HCT116 (cell line): ENCODE measurements at regions not wholly inside any gene's neighbourhood (a gene's known extent, or its start where the extent isn't known, plus 50 kb on each side); places are given as distances from the start of the nearest gene placed in this dataset.

Source experiments
- ATAC-seq: fragments of 200-7000 bp; cut with Tn5 transposase; 2 replicates; pipeline ENCODE4 v1.9.1; 2020; ENCODE audit warnings: mild to moderate bottlenecking, moderate library complexity
- BruUV-seq: library from RNA; stranded (reverse); fragments of 400-500 nt; replicated peaks from 2 replicates; lab custom pipeline; 2021; lab: Mats Ljungman, UMichigan
- CTCF ChIA-PET: fragments of 300-600 bp; sonication (Branson Sonifier 250); formaldehyde crosslinking; loops from one replicate; lab custom pipeline; 2021; ENCODE audit warnings: antibody characterized with exemption; lab: Charles Lee
- POLR2A ChIA-PET: fragments of 300-600, 350-600 bp; sonication (Branson Sonifier 250); formaldehyde crosslinking; loops from one replicate; lab custom pipeline; 2021; ENCODE audit warnings: antibody characterized with exemption; lab: Charles Lee
- RAD21 ChIA-PET, 2 experiments: fragments of 300-600 bp; sonication (Branson Sonifier 250); formaldehyde crosslinking; loops; one replicate each; lab custom pipeline; 2023; ENCODE audit warnings: low total read pairs in 2 of 2; ENCODE audit not compliant: uncharacterized antibody in 2 of 2, unreplicated experiment in 2 of 2, low non-redundant PET in 1 of 2; lab: Charles Lee
- DNase-seq: peaks from one replicate; pipeline ENCODE4 v3.0.0-alpha.2; 2010; ENCODE audit warnings: low read depth, low spot score
- H2AFZ ChIP-seq: fragments of 200-600 bp; shearing (Covaris generic), sonication (generic); 2 replicates; pipeline ENCODE4 v1.6.1; 2017; ENCODE audit warnings: low read depth, mixed run types, mixed read lengths, antibody characterized with exemption, low read length; ENCODE audit not compliant: poor library complexity, severe bottlenecking
- H3K27ac ChIP-seq: 2 replicates; pipeline ENCODE4 v1.5.1; 2012; ENCODE audit warnings: low read depth, low read length
- H3K27me3 ChIP-seq: fragments of 200-600 bp; sonication (generic); 2 replicates; pipeline ENCODE4 v1.6.1; 2016; ENCODE audit warnings: mixed run types, low read length, mixed read lengths; ENCODE audit not compliant: insufficient read depth
- H3K36me3 ChIP-seq, 2 experiments: fragments of 200-500 bp in 1 of 2; fragments of 200-600 bp in 1 of 2; sonication (Bioruptor generic) in 1 of 2; sonication (generic) in 1 of 2; 2 replicates each; pipeline versions ENCODE4 v1.5.1 to v1.6.1; 2014 to 2016; ENCODE audit warnings: low read length in 2 of 2, inconsistent platforms in 1 of 2, mixed read lengths in 1 of 2, mixed run types in 1 of 2; ENCODE audit not compliant: insufficient read depth in 2 of 2, control insufficient read depth in 1 of 2
- H3K4me1 ChIP-seq, 2 experiments: fragments of 200-600 bp in 1 of 2; sonication (generic) in 1 of 2; 2 replicates each; pipeline versions ENCODE4 v1.5.1 to v1.6.1; 2012 to 2017; ENCODE audit warnings: low read length in 2 of 2, inconsistent platforms in 1 of 2, mild to moderate bottlenecking in 1 of 2, mixed read lengths in 1 of 2, mixed run types in 1 of 2, moderate library complexity in 1 of 2; ENCODE audit not compliant: insufficient read depth in 2 of 2, control insufficient read depth in 1 of 2
- H3K4me2 ChIP-seq: fragments of 200-600 bp; sonication (generic); 2 replicates; pipeline ENCODE4 v1.6.1; 2017; ENCODE audit warnings: mixed run types, low read length, mixed read lengths
- H3K4me3 ChIP-seq, 2 experiments: fragments of 200-600 bp in 1 of 2; sonication (generic) in 1 of 2; replicated peaks in 1 of 2; 2 replicates each; pipeline ENCODE4 v1.5.1; 2011 to 2016; ENCODE audit warnings: low read length in 2 of 2, control low read depth in 1 of 2, low read depth in 1 of 2, mild to moderate bottlenecking in 1 of 2, mixed read lengths in 1 of 2, mixed run types in 1 of 2
- H3K79me2 ChIP-seq: fragments of 200-600 bp; sonication (generic); 2 replicates; pipeline ENCODE4 v1.6.1; 2017; ENCODE audit warnings: mild to moderate bottlenecking, mixed run types, low read length, moderate library complexity, mixed read lengths; ENCODE audit not compliant: insufficient read depth
- H3K9ac ChIP-seq: fragments of 200-600 bp; sonication (generic); 2 replicates; pipeline ENCODE4 v1.6.1; 2016; ENCODE audit warnings: low read length, mixed read lengths
- H3K9me2 ChIP-seq: fragments of 200-600 bp; sonication (generic), shearing (Covaris generic); 2 replicates; pipeline ENCODE4 v1.6.1; 2017; ENCODE audit warnings: mixed run types, mild to moderate bottlenecking, moderate library complexity; ENCODE audit not compliant: insufficient read depth
- H3K9me3 ChIP-seq, 2 experiments: fragments of 200-500 bp in 1 of 2; fragments of 200-600 bp in 1 of 2; sonication (Bioruptor generic) in 1 of 2; sonication (generic) in 1 of 2; 2 replicates each; pipeline ENCODE4 v1.6.1; 2014 to 2017; ENCODE audit warnings: low read length in 2 of 2, mixed read lengths in 2 of 2, inconsistent platforms in 1 of 2, low read depth in 1 of 2, mild to moderate bottlenecking in 1 of 2, mixed run types in 1 of 2, moderate library complexity in 1 of 2; ENCODE audit not compliant: control insufficient read depth in 1 of 2, insufficient read depth in 1 of 2
- H4K20me1 ChIP-seq: fragments of 200-600 bp; sonication (generic), shearing (Covaris generic); 2 replicates; pipeline ENCODE4 v1.6.1; 2017; ENCODE audit warnings: mixed run types, mild to moderate bottlenecking, moderate library complexity; ENCODE audit not compliant: insufficient read depth
- CEBPB ChIP-seq: IDR thresholded peaks from 2 replicates; pipeline ENCODE4 v1.6.1; 2012; ENCODE audit warnings: low read depth
- EGR1 ChIP-seq: IDR thresholded peaks from 2 replicates; pipeline ENCODE4 v1.6.1; 2012; ENCODE audit warnings: low read depth
- RAD21 ChIP-seq: IDR thresholded peaks from 2 replicates; pipeline ENCODE4 v1.6.1; 2012; ENCODE audit warnings: low read depth, mild to moderate bottlenecking
- ZFX ChIP-seq: fragments of 450-650 bp; IDR thresholded peaks from 2 replicates; pipeline ENCODE4 v1.6.1; 2017
- intact Hi-C: fragments of 100-400 bp; cut with micrococcal nuclease; formaldehyde crosslinking; loops from 2 replicates; pipeline ENCODE4 v1.10.0; 2022
- TF ChIP-seq, protein P1 (sequence below): IDR thresholded peaks from 2 replicates; pipeline ENCODE4 v1.6.1; 2011; ENCODE audit warnings: mild to moderate bottlenecking, low read length, moderate library complexity; ENCODE audit not compliant: insufficient replicate concordance; ENCODE audit errors: extremely low read depth
- TF ChIP-seq, protein P2 (sequence below): IDR thresholded peaks from 2 replicates; pipeline ENCODE4 v1.6.1; 2012
- TF ChIP-seq, protein P3 (sequence below): IDR thresholded peaks from 2 replicates; pipeline ENCODE4 v1.6.1; 2012

DNA sequence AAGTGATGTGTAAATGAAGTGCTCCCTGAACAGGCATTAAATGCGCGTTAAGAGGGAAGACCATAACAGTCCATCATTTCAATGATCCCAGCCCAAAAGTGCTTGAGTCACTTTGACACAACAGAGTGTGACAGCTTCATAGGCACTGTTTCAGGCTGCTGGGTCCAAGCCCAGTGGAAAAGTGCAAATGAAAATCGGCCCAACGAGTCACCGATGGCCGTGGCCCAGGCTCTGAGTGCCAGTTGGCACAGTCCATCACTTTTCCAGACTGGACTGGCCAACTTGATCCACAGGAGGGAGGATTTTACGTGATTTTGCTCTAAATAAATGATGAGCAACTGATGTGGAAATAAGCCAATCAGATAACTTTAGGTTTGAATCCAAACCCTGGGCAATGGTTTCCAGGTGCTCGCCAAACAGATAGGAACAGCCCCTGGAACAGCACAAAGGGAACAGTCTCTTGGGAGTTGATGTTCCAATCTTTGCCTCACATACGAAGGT is 114.0 kb downstream of the SP3 start (continued):
- no peak for TF ChIP-seq ZFX
- TF ChIP-seq, protein P1, sequence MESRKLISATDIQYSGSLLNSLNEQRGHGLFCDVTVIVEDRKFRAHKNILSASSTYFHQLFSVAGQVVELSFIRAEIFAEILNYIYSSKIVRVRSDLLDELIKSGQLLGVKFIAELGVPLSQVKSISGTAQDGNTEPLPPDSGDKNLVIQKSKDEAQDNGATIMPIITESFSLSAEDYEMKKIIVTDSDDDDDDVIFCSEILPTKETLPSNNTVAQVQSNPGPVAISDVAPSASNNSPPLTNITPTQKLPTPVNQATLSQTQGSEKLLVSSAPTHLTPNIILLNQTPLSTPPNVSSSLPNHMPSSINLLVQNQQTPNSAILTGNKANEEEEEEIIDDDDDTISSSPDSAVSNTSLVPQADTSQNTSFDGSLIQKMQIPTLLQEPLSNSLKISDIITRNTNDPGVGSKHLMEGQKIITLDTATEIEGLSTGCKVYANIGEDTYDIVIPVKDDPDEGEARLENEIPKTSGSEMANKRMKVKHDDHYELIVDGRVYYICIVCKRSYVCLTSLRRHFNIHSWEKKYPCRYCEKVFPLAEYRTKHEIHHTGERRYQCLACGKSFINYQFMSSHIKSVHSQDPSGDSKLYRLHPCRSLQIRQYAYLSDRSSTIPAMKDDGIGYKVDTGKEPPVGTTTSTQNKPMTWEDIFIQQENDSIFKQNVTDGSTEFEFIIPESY, result no peak

DNA sequence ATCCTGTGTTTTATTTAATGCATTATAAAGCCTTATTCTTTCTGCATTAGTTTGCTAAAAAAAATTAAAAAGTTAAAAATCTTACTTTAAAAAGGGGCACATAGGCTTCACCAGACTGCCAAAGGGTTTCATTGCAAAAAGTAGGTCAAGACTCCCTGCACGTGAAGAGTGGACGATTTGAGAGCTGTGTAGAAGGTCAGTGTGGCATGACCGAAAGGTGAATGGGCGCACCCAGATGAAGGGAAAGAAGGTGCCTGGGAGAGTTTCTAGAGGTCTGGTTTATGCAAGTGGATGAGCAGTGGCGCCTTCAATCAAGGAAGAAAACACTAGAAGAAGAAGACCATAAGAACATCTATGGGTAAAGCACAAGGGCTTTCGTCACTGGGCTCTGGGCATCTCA is 111.0 kb downstream of the SP3 start:
- Histone ChIP-seq H3K9ac (no peak overlapping the region), H3K4me3 (no peak overlapping the region), H3K36me3 (no peaks in the 10 kb centered on the region), H3K9me3 (no peaks in the 10 kb centered on the region), H2AFZ (no peak overlapping the region), H4K20me1 (no peaks in the 10 kb centered on the region), H3K27ac (no peak overlapping the region), H3K4me2 (no peak overlapping the region), H3K79me2 (no peaks in the 10 kb centered on the region), H3K9me2 (no peaks in the 10 kb centered on the region), H3K4me1 (0 out of 4 replicates have a peak, but pooled peaks cover 2 to 5% of the 10 kb centered on the region in 2 experiments), H3K27me3 (no peaks in the 10 kb centered on the region)
- POLR2A ChIA-PET, result no interaction called here
- DNase-seq, result no peak
- CTCF ChIA-PET, result no interaction called here
- RAD21 ChIA-PET, result no interaction called here
- ATAC-seq, result no peak
- no TSS peak for BruUV-seq
- TF ChIP-seq EGR1, result no peak
- TF ChIP-seq, protein P2, sequence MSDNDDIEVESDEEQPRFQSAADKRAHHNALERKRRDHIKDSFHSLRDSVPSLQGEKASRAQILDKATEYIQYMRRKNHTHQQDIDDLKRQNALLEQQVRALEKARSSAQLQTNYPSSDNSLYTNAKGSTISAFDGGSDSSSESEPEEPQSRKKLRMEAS, result no peak
- TF ChIP-seq, protein P3, sequence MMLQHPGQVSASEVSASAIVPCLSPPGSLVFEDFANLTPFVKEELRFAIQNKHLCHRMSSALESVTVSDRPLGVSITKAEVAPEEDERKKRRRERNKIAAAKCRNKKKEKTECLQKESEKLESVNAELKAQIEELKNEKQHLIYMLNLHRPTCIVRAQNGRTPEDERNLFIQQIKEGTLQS, result no peak
- no peak for TF ChIP-seq CEBPB
- no peak for TF ChIP-seq RAD21
- TF ChIP-seq, protein P1, result no peak
- intact Hi-C loops, result no loop called here
